B cell (primary cell): ENCODE measurements at regions not wholly inside any gene's neighbourhood (a gene's known extent, or its start where the extent isn't known, plus 50 kb on each side); places are given as distances from the start of the nearest gene placed in this dataset.

Experiments
- ATAC-seq: fragments of 200-7000 bp; cut with Tn5 transposase; one replicate; pipeline ENCODE4 v1.10.0; 2021; ENCODE audit warnings: low read depth, mild to moderate bottlenecking, moderate number of reproducible peaks, moderate library complexity
- CTCF ChIA-PET: fragments of 350-600 bp; sonication (Branson Sonifier 250); formaldehyde crosslinking; loops from one replicate; lab custom pipeline; 2021; ENCODE audit warnings: antibody characterized with exemption, inconsistent platforms; lab: Charles Lee
- POLR2A ChIA-PET: fragments of 350-600 bp; sonication (Branson Sonifier 250); formaldehyde crosslinking; loops from one replicate; lab custom pipeline; 2021; ENCODE audit warnings: antibody characterized with exemption; lab: Charles Lee
- DNase-seq: peaks from one replicate; pipeline ENCODE4 v3.0.0; 2013
- H2AFZ ChIP-seq: 2 replicates; pipeline ENCODE4 v1.6.1; 2012; ENCODE audit warnings: mild to moderate bottlenecking, low read depth, low read length; ENCODE audit not compliant: insufficient read depth, poor library complexity, severe bottlenecking
- H3K27ac ChIP-seq, 2 donors: 1 replicate in 1 of 2; 2 replicates in 1 of 2; pipeline ENCODE4 v1.5.1; 2012 to 2013; ENCODE audit warnings: low read length in 2 of 2, mild to moderate bottlenecking in 2 of 2, moderate library complexity in 1 of 2
- H3K27me3 ChIP-seq, 4 experiments: fragments of 200-600 bp in 1 of 4; sonication (generic) in 1 of 4; replicated peaks in 1 of 4; 1 replicate in 2 of 4; 2 replicates in 2 of 4; pipeline versions ENCODE4 v1.6.1 to v1.7.0; 2013 to 2016; ENCODE audit warnings: low read length in 3 of 4, mild to moderate bottlenecking in 2 of 4, mixed read lengths in 1 of 4, moderate library complexity in 1 of 4; ENCODE audit not compliant: insufficient read depth in 4 of 4, control insufficient read depth in 3 of 4; ENCODE audit errors: control extremely low read depth in 1 of 4
- H3K36me3 ChIP-seq, 2 experiments: replicated peaks in 1 of 2; 1 replicate in 1 of 2; 2 replicates in 1 of 2; pipeline versions ENCODE4 v1.6.1 to v1.7.1; 2013; ENCODE audit warnings: low read length in 1 of 2; ENCODE audit not compliant: insufficient read depth in 2 of 2, control insufficient read depth in 1 of 2; ENCODE audit errors: control extremely low read depth in 1 of 2, extremely low read depth in 1 of 2
- H3K4me1 ChIP-seq, 2 donors: fragments of 200-600 bp in 1 of 2; sonication (generic) in 1 of 2; 1 replicate in 1 of 2; 2 replicates in 1 of 2; pipeline versions ENCODE4 v1.5.1 to v1.6.1; 2013 to 2017; ENCODE audit warnings: low read length in 2 of 2; ENCODE audit not compliant: control insufficient read depth in 2 of 2, insufficient read depth in 2 of 2
- H3K4me2 ChIP-seq: replicated peaks from 2 replicates; pipeline ENCODE3; 2012; ENCODE audit warnings: mild to moderate bottlenecking, low read depth, low read length; ENCODE audit not compliant: poor library complexity, severe bottlenecking
- H3K4me3 ChIP-seq, 5 experiments: fragments of 200-600 bp in 1 of 5; sonication (generic) in 1 of 5; 1 replicate in 3 of 5; 2 replicates in 2 of 5; pipeline versions ENCODE4 v1.5.1 to v1.7.0; 2011 to 2016; ENCODE audit warnings: low read length in 4 of 5, mild to moderate bottlenecking in 4 of 5, low read depth in 2 of 5, control low read depth in 1 of 5, moderate library complexity in 1 of 5; ENCODE audit not compliant: insufficient read depth in 1 of 5; ENCODE audit errors: control extremely low read depth in 1 of 5, extremely low read depth in 1 of 5
- H3K79me2 ChIP-seq: fragments of 200-600 bp; sonication (generic); one replicate; pipeline ENCODE4 v1.6.0; 2016; ENCODE audit warnings: low read length; ENCODE audit not compliant: control insufficient read depth, insufficient read depth
- H3K9ac ChIP-seq: fragments of 200-600 bp; sonication (generic); 2 replicates; pipeline ENCODE4 v1.6.1; 2017; ENCODE audit warnings: mild to moderate bottlenecking, low read length, moderate library complexity
- H3K9me3 ChIP-seq, 3 donors: one replicate each; pipeline versions ENCODE4 v1.6.1 to v1.7.1; 2013; ENCODE audit warnings: low read length in 2 of 3; ENCODE audit not compliant: control insufficient read depth in 2 of 3, insufficient read depth in 1 of 3; ENCODE audit errors: control extremely low read depth in 1 of 3
- H4K20me1 ChIP-seq: 2 replicates; pipeline ENCODE4 v1.6.0; 2012; ENCODE audit warnings: mild to moderate bottlenecking, low read length; ENCODE audit not compliant: insufficient read depth, control insufficient read depth, poor library complexity, severe bottlenecking
- H3K27ac Mint-ChIP-seq: one replicate; pipeline ENCODE4 v1.8.0; 2021; ENCODE audit warnings: mixed read lengths
- H3K27me3 Mint-ChIP-seq: one replicate; pipeline ENCODE4 v1.8.0; 2021; ENCODE audit warnings: mixed read lengths
- H3K4me1 Mint-ChIP-seq: one replicate; pipeline ENCODE4 v1.8.0; 2021; ENCODE audit warnings: mixed read lengths
- H3K4me3 Mint-ChIP-seq: one replicate; pipeline ENCODE4 v1.8.0; 2021; ENCODE audit warnings: mixed read lengths
- H3K9me3 Mint-ChIP-seq: one replicate; pipeline ENCODE4 v1.8.0; 2022; ENCODE audit warnings: mixed read lengths; ENCODE audit not compliant: insufficient read depth
- EZH2 ChIP-seq: IDR thresholded peaks from 2 replicates; pipeline ENCODE4 v1.6.1; 2012; ENCODE audit warnings: borderline replicate concordance, low read depth, mild to moderate bottlenecking, moderate library complexity, low read length; ENCODE audit not compliant: insufficient read depth, poor library complexity, severe bottlenecking
- intact Hi-C: fragments of 100-400 bp; cut with micrococcal nuclease; formaldehyde crosslinking; loops from one replicate; pipeline ENCODE4 v1.10.0; 2022
- TF ChIP-seq, protein P1 (sequence below): fragments of 200-600 bp; IDR thresholded peaks from one replicate; pipeline ENCODE4 v1.8.0; 2022; ENCODE audit warnings: antibody characterized with exemption, mild to moderate bottlenecking

- no peaks in the 10 kb centered on the region for H3K36me3 ChIP-seq
- no peak overlapping the region for H2AFZ ChIP-seq
- H3K27me3 ChIP-seq = no peaks in the 10 kb centered on the region
- no peaks in the 10 kb centered on the region for H3K4me1 Mint-ChIP-seq
- DNase-seq (no peak), ATAC-seq (no peak)
- POLR2A ChIA-PET = no interaction called here
- TF ChIP-seq, protein P1, sequence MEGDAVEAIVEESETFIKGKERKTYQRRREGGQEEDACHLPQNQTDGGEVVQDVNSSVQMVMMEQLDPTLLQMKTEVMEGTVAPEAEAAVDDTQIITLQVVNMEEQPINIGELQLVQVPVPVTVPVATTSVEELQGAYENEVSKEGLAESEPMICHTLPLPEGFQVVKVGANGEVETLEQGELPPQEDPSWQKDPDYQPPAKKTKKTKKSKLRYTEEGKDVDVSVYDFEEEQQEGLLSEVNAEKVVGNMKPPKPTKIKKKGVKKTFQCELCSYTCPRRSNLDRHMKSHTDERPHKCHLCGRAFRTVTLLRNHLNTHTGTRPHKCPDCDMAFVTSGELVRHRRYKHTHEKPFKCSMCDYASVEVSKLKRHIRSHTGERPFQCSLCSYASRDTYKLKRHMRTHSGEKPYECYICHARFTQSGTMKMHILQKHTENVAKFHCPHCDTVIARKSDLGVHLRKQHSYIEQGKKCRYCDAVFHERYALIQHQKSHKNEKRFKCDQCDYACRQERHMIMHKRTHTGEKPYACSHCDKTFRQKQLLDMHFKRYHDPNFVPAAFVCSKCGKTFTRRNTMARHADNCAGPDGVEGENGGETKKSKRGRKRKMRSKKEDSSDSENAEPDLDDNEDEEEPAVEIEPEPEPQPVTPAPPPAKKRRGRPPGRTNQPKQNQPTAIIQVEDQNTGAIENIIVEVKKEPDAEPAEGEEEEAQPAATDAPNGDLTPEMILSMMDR = no peak
- no peak for TF ChIP-seq EZH2
- no peak overlapping the region for H3K4me2 ChIP-seq
- CTCF ChIA-PET = no interaction called here
- intact Hi-C loops = no loop called here
- H3K9me3 Mint-ChIP-seq = no peaks in the 10 kb centered on the region
- no peaks in the 10 kb centered on the region for H3K27me3 Mint-ChIP-seq
- no peaks in the 10 kb centered on the region for H3K79me2 ChIP-seq
- no peak overlapping the region for H3K4me3 ChIP-seq
- H3K4me1 ChIP-seq = no peaks in the 10 kb centered on the region
- H3K27ac Mint-ChIP-seq = no peak overlapping the region
- no peak overlapping the region for H3K9ac ChIP-seq
- H3K9me3 ChIP-seq = no peaks in the 10 kb centered on the region
- H3K4me3 Mint-ChIP-seq = no peak overlapping the region
- H3K27ac ChIP-seq = no peak overlapping the region
- H4K20me1 ChIP-seq = no peaks in the 10 kb centered on the region
These were observed 508.1 kb upstream of the MAP3K7 start for GRCh38 chr6:91094806-91095475.

DNA sequence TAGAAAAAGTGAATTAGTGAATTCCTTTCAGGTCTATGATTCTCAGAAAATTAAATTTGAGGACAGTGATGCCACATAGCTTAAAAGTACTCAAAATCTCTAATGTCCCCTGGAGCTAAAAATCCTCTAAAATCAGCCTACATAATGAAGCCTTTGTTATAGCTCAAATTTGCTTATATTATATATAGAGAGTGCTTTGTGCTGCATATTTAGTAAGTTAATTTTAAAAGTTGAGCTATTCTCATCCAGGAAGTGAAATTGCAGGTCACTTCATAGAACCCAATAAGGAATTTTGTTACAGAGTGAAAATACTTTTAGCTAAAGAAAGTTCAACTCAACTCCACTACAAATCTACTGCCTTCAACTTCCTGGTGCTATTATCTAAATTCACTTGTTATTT lies 507.5 kb upstream of the MAP3K7 start:
- no peak for DNase-seq
- Mint-ChIP-seq H3K9me3 (no peaks in the 10 kb centered on the region), H3K27ac (no peak overlapping the region), H3K4me1 (no peaks in the 10 kb centered on the region), H3K4me3 (no peak overlapping the region), H3K27me3 (no peaks in the 10 kb centered on the region)
- intact Hi-C loops = no loop called here
- H3K27me3 ChIP-seq = no peaks in the 10 kb centered on the region
- no peaks in the 10 kb centered on the region for H4K20me1 ChIP-seq
- ChIA-PET POLR2A (no interaction called here), CTCF (no interaction called here)
- H2AFZ ChIP-seq = no peak overlapping the region
- TF ChIP-seq EZH2 = no peak
- TF ChIP-seq, protein P1 = no peak
- no peaks in the 10 kb centered on the region for H3K9me3 ChIP-seq
- ATAC-seq = no peak
- no peak overlapping the region for H3K9ac ChIP-seq
- H3K4me3 ChIP-seq = no peak overlapping the region
- no peaks in the 10 kb centered on the region for H3K4me1 ChIP-seq
- no peak overlapping the region for H3K4me2 ChIP-seq
- H3K79me2 ChIP-seq = no peaks in the 10 kb centered on the region
- H3K36me3 ChIP-seq = no peaks in the 10 kb centered on the region
- H3K27ac ChIP-seq = no peak overlapping the region
